ENCODE measurements at regions not wholly inside any gene's neighbourhood (a gene's known extent, or its start where the extent isn't known, plus 50 kb on each side); places are given as distances from the start of the nearest gene placed in this dataset.

GRCh38 chr5:90161414-90161813, 248.1 kb downstream of the CETN3 start:
- TF ChIP-seq CTCF (IDR thresholded peaks at IDR 0.05) (peak; percentile 36; the same call in 1 of the 2 replicates), POLR2AphosphoS5 (IDR thresholded peaks at IDR 0.05; ENCODE audit: low read depth, low read length) (no peak), TCF7L2 (IDR thresholded peaks at IDR 0.05; ENCODE audit: low read depth, low read length) (no peak), REST (IDR thresholded peaks at IDR 0.05; ENCODE audit: insufficient read depth in 1 of 2, low read depth in 2 of 2, low read length in 1 of 2) (no peak), SIN3A (IDR thresholded peaks at IDR 0.05; ENCODE audit: borderline replicate concordance, insufficient read depth, low read depth, low read length) (no peak)
